ENCODE measurements at regions not wholly inside any gene's neighbourhood (a gene's known extent, or its start where the extent isn't known, plus 50 kb on each side); places are given as distances from the start of the nearest gene placed in this dataset.

GRCh38 chr1:232305050-232305449, 324.9 kb downstream of the SIPA1L2 start:
- Histone ChIP-seq H3K4me3 (no peak overlapping the region), H3K9me3 (no peaks in the 10 kb centered on the region), H3K36me3 (no peaks in the 10 kb centered on the region), H3K27ac (no peak overlapping the region), H3K4me1 (peaks cover 0 to 11% (median 8%) of the 10 kb centered on the region in 4 donors), H3K27me3 (no peaks in the 10 kb centered on the region)
- TF ChIP-seq CTCF (IDR thresholded peaks at IDR 0.05), result no peak
- no peak for DNase-seq
- intact Hi-C loops (cut with DNase I; ENCODE audit: low total_unique reads), result no loop called here

- no peak overlapping the region for H3K4me3 ChIP-seq
- intact Hi-C loops (cut with DNase I; ENCODE audit: low total_unique reads), result no loop called here
- no peak for DNase-seq
- H3K27me3 ChIP-seq, result no peaks in the 10 kb centered on the region
- H3K27ac ChIP-seq, result no peak overlapping the region
- no peaks in the 10 kb centered on the region for H3K9me3 ChIP-seq
- peaks cover 0 to 11% (median 8%) of the 10 kb centered on the region in 4 donors for H3K4me1 ChIP-seq
- no peaks in the 10 kb centered on the region for H3K36me3 ChIP-seq
- no peak for TF ChIP-seq CTCF (IDR thresholded peaks at IDR 0.05)
Measured at GRCh38 chr1:232303222-232303620, 326.7 kb downstream of the SIPA1L2 start.

- H3K4me1 ChIP-seq, result peaks cover 0 to 11% (median 8%) of the 10 kb centered on the region in 4 donors
- TF ChIP-seq CTCF (IDR thresholded peaks at IDR 0.05), result no peak
- H3K27me3 ChIP-seq, result no peaks in the 10 kb centered on the region
- DNase-seq, result no peak
- no peak overlapping the region for H3K4me3 ChIP-seq
- intact Hi-C loops (cut with DNase I; ENCODE audit: low total_unique reads), result no loop called here
- no peaks in the 10 kb centered on the region for H3K9me3 ChIP-seq
- H3K36me3 ChIP-seq, result no peaks in the 10 kb centered on the region
- no peak overlapping the region for H3K27ac ChIP-seq
Measured at GRCh38 chr1:232302376-232303221, 327.3 kb downstream of the SIPA1L2 start.

- no peak for DNase-seq
- Histone ChIP-seq H3K27me3 (no peaks in the 10 kb centered on the region), H3K9me3 (no peaks in the 10 kb centered on the region), H3K4me3 (no peak overlapping the region), H3K36me3 (no peaks in the 10 kb centered on the region), H3K27ac (no peak overlapping the region), H3K4me1 (peaks cover 0 to 6% (median 5%) of the 10 kb centered on the region in 4 donors)
- intact Hi-C loops (cut with DNase I; ENCODE audit: low total_unique reads), result no loop called here
- TF ChIP-seq CTCF (IDR thresholded peaks at IDR 0.05), result no peak
Measured at GRCh38 chr1:232301246-232301645, 328.7 kb downstream of the SIPA1L2 start.

GRCh38 chr1:232300466-232300865, 329.5 kb downstream of the SIPA1L2 start:
- Histone ChIP-seq H3K4me3 (no peak overlapping the region), H3K9me3 (no peaks in the 10 kb centered on the region), H3K36me3 (no peaks in the 10 kb centered on the region), H3K27ac (no peak overlapping the region), H3K4me1 (no peaks in the 10 kb centered on the region), H3K27me3 (no peaks in the 10 kb centered on the region)
- no peak for DNase-seq
- TF ChIP-seq CTCF (IDR thresholded peaks at IDR 0.05), result no peak
- intact Hi-C loops (cut with DNase I; ENCODE audit: low total_unique reads), result no loop called here

All from tibial artery (tissue), 4 donors.